Right renal cortex interstitium (tissue), 3 donors: ENCODE measurements at regions not wholly inside any gene's neighbourhood (a gene's known extent, or its start where the extent isn't known, plus 50 kb on each side); places are given as distances from the start of the nearest gene placed in this dataset.

Experiments
- DNase-seq, 3 donors: peaks; one replicate each; pipeline ENCODE4 v3.0.0-alpha.2; 2013; ENCODE audit warnings: low read depth in 3 of 3, low spot score in 2 of 3

DNA sequence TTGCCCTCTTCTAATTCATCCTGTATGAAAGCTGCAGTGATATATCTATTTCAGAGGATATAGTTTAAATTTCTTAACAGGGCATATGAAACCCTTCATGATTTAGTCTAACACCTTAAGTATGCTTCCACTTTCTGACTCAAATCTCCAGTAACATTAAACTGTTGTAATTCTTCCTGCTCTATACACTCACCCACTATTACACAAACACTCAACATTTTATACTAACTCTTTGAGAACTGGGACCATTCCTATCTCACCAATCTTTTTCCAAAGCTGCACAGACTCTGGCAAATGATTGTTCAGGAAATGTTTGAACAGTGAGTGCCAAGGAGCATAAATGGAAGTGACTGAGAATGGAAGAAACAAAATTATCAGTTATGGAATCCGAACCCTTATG is 560.4 kb upstream of the DPPA4 start:
- DNase-seq = no peak

DNA sequence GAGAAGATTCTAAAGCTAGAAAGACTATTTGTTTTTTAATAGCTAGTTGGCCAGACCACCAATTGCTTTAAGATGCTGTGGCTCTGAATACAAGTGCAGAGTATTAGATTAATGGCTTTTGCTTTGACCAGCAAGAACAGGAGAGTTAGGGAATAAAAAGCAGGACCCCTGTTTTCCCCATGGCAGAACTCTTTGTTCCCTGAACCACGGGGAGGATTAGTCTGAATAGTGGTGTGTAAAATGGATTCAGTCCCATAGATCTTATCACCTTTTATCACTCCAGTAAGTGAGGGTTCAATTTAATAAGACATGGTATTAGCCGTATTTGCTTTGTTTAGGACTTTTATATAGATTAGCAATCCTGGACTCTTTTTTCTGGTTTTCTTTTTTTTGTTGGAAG is 562.6 kb upstream of the DPPA4 start:
- no peak for DNase-seq

DNA sequence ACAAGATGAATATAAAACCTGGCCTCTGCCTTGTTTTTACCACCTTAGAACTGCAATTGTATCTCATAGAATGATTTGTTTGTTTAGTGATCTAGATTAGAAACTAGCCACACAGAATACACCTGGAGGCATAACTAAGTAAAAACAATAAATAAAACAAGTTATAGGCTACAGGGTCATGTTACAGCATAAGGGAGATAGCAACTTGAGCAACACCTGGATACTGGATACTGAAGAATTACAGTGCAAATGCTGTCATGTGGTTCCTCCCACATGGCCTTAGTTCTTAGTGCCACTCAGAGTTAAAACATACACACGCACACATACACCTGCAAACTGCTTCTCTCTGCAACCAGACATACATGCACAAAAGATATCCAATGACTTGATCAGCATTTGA is 563.4 kb upstream of the DPPA4 start:
- no peak for DNase-seq

DNA sequence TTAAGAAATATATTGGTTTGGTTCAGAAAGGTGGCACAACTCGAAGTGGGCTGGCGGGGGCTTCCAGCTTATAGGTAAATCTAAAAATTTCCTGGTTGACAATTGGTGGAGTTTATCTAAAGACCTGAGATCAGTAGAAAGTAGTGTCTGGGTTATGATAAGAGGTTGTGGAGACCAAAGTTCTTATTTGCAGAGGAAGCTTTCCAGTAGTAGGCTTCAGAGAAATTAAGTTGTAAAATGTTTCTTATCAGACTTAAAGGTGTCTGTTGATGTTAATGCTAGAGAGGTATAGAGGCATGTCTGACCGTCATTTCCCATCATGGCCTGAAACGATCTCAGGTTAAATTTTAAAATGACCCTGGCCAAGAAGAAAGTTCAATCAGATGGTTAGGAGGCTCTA is 565.2 kb upstream of the DPPA4 start:
- DNase-seq = no peak

DNA sequence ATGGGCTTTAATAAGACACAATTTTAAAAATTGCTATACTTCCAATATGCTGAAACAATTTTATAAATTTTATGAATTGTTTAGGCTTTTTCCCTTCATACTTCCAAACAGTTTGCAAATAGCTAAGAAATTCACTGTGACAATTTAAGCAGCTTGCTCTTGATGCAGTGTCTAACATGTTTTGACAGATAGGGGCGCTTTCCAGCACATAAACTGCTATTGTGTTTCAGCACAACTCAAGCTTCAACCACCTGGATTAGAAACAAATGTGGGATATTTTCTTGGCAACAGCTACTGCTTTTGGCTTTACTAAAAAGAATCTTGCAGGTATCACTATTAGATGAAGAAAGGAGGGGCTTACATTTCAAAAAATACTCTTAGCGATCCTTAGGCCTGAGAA is 565.8 kb upstream of the DPPA4 start:
- no peak for DNase-seq

DNA sequence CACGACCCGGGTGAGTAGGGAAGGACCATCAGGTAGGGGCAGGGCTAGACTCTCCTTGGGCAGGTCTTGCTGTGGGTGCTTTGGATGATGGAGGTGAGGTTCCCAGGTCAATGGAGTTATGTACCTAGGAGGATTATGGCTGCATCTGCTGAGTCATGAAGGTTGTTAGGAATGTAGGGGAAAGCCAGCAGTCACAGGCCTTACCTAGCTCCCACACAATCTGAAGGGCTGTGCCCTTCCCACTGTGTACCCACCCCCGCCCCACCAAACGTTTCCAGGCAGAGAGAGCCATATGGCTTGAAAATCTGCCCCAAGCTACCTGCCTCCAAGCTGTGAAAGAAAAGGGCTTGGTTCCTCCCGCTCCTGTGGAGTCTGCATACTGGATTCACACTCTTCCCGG is 573.4 kb upstream of the DPPA4 start:
- no peak for DNase-seq

DNA sequence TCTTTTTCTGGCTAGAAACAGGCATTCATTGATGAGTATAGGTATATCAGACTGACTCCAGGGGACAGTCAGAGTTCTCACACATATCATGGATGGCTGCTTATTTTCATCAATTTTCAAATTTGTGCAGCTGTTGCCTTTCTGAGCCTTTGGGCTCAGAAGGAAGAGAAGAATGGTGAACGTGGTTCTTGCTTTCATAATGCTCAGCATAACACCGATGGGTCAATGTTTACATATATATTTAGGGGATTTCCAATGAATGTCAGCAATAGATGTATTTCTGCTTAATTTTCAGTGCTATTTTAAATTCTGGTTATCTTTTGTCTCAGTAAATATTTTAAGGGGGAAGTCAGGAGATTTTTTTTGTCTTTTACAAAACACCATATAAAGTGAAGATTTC is 581.4 kb upstream of the DPPA4 start:
- no peak for DNase-seq

DNA sequence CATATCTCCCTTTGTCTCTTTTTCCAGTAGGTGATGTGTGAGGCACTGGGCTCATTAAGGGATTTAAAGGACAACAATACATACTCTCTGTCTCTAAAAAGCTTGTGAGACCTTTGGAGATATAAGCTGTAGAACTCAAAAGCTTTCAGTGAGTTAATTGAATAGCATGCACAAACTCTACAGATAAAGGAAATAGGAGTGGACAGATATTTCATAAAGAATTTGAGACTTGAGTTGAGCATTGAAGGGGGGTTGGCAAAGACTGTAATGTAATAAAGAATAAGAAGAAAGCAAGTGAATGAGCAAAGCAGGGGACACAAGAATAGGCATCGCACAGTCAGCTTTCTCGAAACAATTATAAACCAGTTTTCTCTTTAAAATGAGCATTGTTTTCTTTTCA is 583.4 kb upstream of the DPPA4 start:
- no peak for DNase-seq

DNA sequence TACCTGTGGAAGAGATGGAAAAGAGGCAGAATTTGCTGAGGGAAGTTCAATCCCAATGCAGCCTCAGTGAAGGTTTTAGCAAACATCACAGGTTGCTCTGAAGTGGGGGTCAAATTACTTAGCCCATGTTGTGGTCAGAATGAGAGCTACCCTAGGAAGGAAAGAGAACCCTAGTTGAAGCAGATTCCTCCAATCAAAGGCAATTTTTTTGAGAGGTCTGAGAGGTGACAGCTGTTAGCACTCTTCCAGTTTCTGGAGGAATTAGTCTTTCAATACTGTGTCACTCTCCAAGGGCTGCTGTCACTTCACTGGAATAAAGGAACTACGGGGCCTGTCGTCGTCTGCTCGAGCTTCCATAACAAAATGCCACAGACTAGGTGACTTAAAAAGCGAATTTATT is 584.2 kb upstream of the DPPA4 start:
- DNase-seq = no peak

DNA sequence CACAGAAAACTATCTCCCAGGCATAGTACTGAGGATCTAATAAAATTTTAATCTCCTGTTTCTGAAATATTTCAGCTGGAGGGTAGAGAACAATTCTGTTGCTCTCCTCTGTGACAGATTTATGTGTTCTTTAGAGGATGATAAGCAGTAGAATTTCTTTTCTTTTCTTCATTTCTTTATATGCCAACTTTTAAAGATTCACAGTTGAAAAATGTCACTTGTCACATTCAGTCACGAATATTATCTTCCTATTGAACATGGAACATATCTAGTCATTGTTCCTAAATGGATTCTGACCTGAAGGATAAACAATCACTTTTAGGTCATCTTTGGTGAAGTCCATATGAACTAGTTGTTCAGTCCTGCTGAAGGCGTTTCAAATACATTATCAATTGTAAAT is 585.5 kb upstream of the DPPA4 start:
- DNase-seq = no peak

DNA sequence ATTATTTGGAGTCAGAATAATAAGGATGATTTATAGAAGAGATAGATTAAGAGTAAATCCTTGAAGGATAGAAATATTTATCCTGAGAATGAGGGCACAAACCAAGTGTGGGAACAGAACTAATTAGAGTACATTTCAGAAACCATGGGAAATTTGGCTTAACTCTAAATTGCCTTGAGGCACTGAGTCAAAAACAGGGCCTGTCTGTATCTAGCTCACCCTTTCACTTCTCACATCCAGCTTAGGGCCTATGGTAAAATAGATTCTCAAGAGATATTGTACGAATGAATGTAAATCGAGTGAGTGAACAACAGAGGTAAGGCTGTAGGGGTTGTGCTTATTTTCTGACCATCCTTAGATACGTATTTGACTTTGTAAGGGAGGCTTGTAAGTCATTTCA is 586.1 kb upstream of the DPPA4 start:
- DNase-seq = no peak

DNA sequence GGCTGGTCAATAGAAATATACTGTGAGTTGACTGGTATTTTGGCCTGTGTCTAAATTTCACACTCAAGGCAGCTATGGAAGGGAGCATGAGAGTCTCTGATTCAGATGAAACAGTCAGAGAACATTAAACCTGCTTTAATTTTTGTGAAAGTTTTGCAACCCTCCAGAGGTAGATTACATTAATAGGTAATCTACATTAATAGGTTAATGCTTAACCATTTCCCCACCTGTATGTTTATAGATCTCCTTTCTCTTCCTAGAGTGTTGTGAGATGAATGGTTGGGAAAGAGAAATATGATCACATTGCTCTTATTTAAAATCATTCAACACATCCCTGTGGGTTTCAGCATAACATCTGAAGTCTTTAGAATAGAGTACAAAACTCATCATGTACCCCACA is 586.9 kb upstream of the DPPA4 start:
- no peak for DNase-seq

DNA sequence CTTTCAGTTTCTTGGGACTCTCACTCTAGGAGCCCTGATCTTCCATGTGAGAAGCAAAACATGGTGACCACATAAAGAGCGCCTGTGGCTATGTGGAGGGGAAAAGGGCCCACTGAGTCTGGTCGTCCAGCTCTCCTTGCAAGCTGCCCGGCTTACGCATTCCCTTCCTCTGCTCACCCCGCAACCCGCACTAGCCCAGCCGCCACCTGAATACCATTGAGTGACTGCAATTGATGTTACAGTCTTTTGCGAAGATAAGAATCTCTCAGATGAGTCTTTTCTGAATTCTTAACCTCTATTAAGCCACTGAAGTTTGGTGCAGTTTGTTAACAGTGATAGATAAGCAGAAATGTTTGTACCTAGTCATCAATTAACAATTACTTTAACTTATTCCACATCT is 589.0 kb upstream of the DPPA4 start:
- DNase-seq = no peak

DNA sequence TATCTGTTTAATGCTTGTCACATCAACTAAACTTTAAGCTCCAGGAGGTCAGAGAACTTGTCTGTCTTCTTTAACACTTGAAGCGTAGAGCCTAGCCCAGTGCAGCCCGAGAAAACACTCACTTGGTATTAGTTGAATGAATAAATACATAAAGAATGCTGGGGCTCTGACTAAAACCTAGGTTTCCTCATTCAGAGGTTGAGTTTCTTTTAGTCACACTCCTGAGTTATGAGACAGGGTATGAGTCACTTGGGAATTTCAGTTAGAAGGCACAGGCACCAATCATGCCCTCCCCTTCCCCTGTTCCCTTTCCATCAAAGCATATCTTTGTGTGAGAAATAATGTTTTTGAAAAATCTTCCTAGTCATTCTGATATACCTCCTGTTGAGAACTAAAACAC is 589.8 kb upstream of the DPPA4 start:
- no peak for DNase-seq

DNA sequence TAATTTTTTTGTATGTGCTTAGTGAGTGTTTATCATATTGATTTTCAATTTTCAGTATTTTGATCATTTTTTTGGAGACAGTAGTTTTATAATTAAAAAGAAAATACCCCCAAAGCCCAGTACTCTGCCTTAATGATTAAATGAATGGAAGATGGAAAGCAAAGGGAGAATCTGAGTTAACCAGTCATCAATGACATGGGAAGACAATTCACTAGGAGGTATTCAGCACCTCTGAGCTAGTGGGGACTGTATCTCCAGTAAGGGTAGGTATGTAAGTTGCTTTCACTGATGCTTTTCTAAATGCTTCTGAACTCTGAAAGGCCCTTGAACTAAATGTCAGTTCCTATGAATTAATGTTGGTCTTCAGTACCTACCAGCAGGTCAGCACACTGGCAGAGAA is 590.4 kb upstream of the DPPA4 start:
- no peak for DNase-seq

DNA sequence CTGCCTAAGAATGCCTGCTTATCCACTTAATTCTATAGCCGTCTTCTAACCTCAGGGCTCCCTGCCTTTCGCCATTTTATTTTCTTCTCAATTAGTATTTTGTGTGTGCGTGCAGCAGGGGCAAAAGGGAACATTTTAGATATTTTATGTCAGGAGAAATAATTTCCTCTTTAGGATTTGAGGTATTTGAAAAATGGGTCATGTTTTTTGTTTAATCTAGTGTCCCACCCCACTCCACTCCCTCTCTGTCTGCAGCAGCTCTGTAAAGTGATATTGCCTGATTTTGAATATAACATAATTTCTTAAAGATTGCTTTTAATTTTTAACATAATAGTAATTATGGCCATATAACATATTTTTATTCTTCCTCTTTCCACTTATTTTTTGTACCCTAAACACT is 593.2 kb upstream of the DPPA4 start:
- no peak for DNase-seq

DNA sequence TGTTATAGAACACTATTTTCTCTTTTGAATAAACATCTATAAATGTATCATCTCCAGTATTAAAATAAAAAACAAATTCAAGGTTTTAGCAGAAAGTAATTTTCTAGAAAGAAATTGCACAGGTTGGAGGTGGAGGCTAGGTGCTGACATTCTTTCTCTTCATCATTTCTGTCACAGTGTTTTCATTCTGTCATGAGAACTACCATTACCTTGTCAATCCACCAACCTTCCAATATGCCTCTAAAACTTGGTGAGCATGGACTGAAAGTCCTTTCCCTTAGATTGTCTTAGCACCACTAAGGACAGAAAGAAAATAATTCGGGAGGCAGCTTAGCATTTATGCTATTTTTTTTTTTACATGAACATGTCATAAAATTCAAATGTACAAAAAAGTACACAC is 596.2 kb upstream of the DPPA4 start:
- no peak for DNase-seq

DNA sequence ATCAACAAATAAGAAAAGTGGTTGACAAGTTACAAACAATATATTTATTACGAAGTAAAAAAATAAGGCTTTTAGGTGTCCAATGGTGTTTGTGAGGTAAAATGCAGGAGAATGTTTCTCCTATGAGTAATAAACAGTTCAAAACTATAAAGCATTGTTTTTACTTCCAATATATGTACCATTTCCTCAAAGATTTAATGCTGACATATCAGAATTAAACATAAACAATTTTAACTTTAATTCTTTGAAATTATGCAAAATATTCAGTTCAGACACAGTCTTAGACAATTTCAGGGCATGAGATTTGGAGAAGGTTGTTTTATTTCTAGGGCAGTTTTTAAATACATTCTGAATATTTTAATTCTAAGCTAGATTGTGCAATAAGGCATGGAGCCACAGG is 602.5 kb upstream of the DPPA4 start:
- no peak for DNase-seq

DNA sequence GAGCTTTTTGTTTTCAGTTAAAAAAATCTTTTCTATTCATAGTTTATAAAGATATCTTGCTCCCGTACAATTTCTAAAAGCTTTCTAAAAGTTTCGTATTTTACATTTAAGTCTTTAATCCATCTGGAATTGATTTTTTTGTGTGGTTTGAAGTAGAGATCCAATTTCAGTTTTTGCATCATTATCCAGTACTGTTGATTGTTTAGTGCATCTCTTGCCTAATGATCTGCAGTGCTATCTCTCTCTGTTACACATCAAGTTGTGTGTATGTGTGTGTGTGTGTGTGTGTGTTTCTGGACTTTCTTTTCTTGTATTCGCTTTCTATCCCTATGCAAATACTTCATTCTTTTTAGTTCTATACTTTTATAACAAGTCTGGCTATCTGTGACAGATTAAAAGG is 605.8 kb upstream of the DPPA4 start:
- no peak for DNase-seq

DNA sequence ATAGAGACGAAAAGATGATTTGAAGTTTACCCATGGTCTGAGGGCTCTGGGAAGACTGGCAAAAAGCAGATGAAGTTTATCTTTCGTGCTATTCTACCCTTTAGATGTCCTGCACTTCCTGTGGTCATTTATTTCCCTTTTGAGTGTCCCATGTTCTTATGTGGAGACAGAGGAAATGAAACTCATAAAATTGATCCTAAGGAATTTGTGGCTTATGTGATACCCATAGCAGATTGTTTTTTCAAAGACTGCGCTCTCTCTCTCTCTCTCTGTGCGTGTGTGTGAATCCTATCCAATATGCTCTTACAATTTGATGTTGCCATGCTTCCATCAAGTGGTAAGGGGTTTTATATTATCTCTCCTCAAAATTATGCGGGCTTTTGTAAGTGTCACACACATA is 607.5 kb upstream of the DPPA4 start:
- DNase-seq = no peak

DNA sequence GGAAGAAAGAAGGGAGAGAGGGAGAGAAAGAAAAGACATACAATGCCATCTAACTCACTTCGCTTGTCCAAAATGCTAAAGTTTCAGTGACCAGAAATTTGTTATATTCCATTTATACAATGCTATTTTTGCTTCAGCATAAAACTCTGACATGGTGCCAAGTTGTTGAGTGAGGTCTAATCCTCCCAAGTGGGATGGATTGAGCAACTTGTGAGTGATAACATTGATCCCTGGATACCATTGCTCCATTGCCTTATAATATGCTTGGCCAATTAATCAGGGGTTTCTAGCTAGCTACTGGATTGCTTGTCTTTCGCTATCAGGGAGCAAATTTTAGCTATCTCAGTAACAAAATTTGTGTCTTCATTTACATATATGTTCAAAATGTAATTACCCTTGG is 615.6 kb upstream of the DPPA4 start:
- DNase-seq = no peak

DNA sequence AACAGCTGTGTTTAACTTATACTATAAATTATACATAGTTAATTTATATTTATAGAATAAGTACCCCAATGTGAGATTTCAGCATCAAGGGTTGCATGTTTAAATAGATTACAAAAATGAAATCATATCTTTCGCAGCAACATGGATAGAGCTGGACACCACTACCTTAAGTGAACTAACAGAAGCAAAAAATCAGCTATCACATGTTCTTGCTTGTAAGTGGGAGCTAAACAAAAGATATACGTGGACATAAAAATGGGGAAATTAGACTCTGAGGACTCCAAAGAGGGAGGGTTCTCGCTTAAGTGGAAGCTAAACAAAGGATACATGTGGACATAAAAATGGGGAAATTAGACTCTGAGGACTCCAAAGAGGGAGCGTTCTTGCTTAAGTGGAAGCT is 626.5 kb upstream of the DPPA4 start:
- no peak for DNase-seq

DNA sequence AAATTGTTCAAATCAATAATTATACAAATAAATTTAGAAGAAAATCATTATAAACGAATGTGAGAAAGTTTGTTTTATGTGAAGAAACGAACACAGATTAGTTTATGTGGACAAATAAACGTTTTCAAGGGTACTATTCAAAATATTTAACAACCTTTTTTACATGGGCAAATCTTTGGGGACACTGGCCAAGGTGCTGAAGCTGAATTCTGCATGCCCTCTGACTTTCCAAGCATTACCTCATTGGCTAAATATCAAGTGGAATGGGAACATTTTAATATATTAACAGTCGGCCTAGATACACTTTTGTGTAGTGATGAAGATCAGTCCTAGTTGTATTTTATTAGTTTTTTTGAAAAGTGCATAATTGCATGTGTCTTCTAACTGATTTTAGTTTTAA is 636.4 kb upstream of the DPPA4 start:
- DNase-seq = no peak

DNA sequence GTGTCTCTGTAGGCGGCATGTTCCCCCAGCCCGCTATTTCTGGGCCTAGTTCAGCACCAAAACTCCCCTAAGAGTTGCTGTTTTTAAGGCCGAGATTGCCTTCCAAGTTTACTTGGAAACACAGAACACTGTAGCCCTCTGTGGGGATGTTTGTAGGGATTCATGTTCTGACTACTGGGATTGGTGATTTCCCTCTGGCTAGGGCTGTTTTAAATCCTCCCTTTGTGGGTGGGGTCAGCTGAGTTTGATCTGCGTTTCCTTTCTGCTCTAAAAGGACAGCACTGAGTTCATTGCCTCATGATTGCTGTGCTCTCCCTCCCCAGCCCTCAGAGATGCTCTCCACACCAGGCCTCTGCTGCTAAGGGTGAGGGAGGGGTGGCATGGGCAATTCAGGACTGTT is 640.6 kb upstream of the DPPA4 start:
- DNase-seq = no peak
